ENCODE measurements at regions not wholly inside any gene's neighbourhood (a gene's known extent, or its start where the extent isn't known, plus 50 kb on each side); places are given as distances from the start of the nearest gene placed in this dataset.

GRCh38 chr4:52259978-52260377 is 208.9 kb downstream of the SPATA18 start:
- no peak overlapping the region for H3K4me3 ChIP-seq (ENCODE audit: low read depth, low read length)
- no peak for TF ChIP-seq CTCF (IDR thresholded peaks at IDR 0.05; ENCODE audit: insufficient read depth, low read length, missing control alignments)
- DNase-seq (ENCODE audit: low read depth, low spot score), result no peak
- ChIA-PET CTCF (no interaction called here), POLR2A (no interaction called here)

- DNase-seq (ENCODE audit: low read depth, low spot score), result no peak
- POLR2A ChIA-PET, result no interaction called here
- CTCF ChIA-PET, result no interaction called here
- H3K4me3 ChIP-seq (ENCODE audit: low read depth, low read length), result no peak overlapping the region
- no peak for TF ChIP-seq CTCF (IDR thresholded peaks at IDR 0.05; ENCODE audit: insufficient read depth, low read length, missing control alignments)
These were observed 209.6 kb downstream of the SPATA18 start for GRCh38 chr4:52260514-52261210.

GRCh38 chr4:52263607-52264006 is 212.5 kb downstream of the SPATA18 start:
- POLR2A ChIA-PET, result no interaction called here
- TF ChIP-seq CTCF (IDR thresholded peaks at IDR 0.05; ENCODE audit: insufficient read depth, low read length, missing control alignments), result no peak
- no peak overlapping the region for H3K4me3 ChIP-seq (ENCODE audit: low read depth, low read length)
- no peak for DNase-seq (ENCODE audit: low read depth, low spot score)
- CTCF ChIA-PET, result no interaction called here

GRCh38 chr4:52265781-52266525 is 214.8 kb downstream of the SPATA18 start:
- ChIA-PET POLR2A (no interaction called here), CTCF (no interaction called here)
- no peak for DNase-seq (ENCODE audit: low read depth, low spot score)
- no peak overlapping the region for H3K4me3 ChIP-seq (ENCODE audit: low read depth, low read length)
- TF ChIP-seq CTCF (IDR thresholded peaks at IDR 0.05; ENCODE audit: insufficient read depth, low read length, missing control alignments), result no peak

- no peak for TF ChIP-seq CTCF (IDR thresholded peaks at IDR 0.05; ENCODE audit: insufficient read depth, low read length, missing control alignments)
- no peak overlapping the region for H3K4me3 ChIP-seq (ENCODE audit: low read depth, low read length)
- ChIA-PET POLR2A (no interaction called here), CTCF (no interaction called here)
- DNase-seq (ENCODE audit: low read depth, low spot score), result no peak
These were observed 215.5 kb downstream of the SPATA18 start for GRCh38 chr4:52266537-52267137.

GRCh38 chr4:52269761-52270160 is 218.7 kb downstream of the SPATA18 start:
- ChIA-PET POLR2A (no interaction called here), CTCF (interaction anchor here (0.7 kb wide), 1 partner anchor 35 kb away, joined by 3 read pairs; no protein-coding TSS in a partner anchor)
- no peak for TF ChIP-seq CTCF (IDR thresholded peaks at IDR 0.05; ENCODE audit: insufficient read depth, low read length, missing control alignments)
- DNase-seq (ENCODE audit: low read depth, low spot score), result no peak
- H3K4me3 ChIP-seq (ENCODE audit: low read depth, low read length), result no peak overlapping the region
